ENCODE measurements at regions not wholly inside any gene's neighbourhood (a gene's known extent, or its start where the extent isn't known, plus 50 kb on each side); places are given as distances from the start of the nearest gene placed in this dataset.

DNA sequence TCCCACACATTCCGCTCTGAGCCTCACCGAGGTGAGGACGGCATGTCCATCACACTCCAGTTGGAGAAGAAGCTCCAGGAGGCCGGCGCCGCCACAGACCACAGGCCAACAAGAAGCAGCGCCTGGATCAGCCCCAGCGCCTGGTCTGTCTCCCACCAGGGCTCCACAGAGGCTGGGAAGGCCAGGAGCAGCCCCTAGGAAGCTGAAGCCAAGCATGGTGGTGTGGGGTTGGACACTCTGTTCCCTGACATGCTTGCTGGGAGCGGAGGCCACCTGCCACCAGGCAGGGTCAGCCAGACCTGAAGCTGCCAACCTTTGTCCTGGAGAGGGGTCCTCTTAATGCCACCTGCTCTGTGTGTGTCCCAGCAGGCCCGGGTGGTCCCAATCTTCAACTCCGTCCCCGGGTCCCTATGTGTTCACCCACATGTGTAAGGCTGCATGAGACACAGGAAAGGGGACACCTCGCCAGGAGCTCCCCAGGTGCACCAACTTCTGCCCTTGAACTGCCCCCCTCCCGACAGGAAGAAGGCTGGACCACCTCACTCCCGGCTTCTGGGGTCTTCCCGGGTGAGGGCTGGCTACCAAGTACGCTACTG lies 140.1 kb upstream of the PPP1R26 start:
- ChIA-PET POLR2A (interaction anchor here (0.6 to 1.1 kb wide), 4 partner anchors 16 to 184 kb away, joined by 3 read pairs; no protein-coding TSS in a partner anchor), CTCF (ENCODE audit: low intra/inter-chr PET ratio) (no interaction called here)
- H3K9me3 ChIP-seq (replicated peaks; ENCODE audit: control insufficient read depth, insufficient read depth, low read depth, low read length) = no peaks in the 10 kb centered on the region
- no peak overlapping the region for H3K4me2 ChIP-seq (ENCODE audit: insufficient read depth, low read length)
- no peak overlapping the region for H2AFZ ChIP-seq (ENCODE audit: low read depth, low read length)
- FAIRE-seq (no peak), DNase-seq (ENCODE audit: extremely low read depth in 1 of 4, low spot score in 3 of 4) (no peak), ATAC-seq (no peak)
- H3K4me1 ChIP-seq (replicated peaks in 1 of 2; ENCODE audit: control insufficient read depth in 2 of 2, insufficient read depth in 2 of 2, low read length in 2 of 2) = peaks cover 0 to 5% of the 10 kb centered on the region in 2 experiments; a peak in 2 of 5 replicates
- BruUV-seq (replicated peaks) = no TSS peak
- H3K9ac ChIP-seq (ENCODE audit: insufficient read depth in 1 of 2, low read depth in 2 of 2, low read length in 2 of 2) = no peak overlapping the region
- H3K36me3 ChIP-seq (ENCODE audit: control insufficient read depth, insufficient read depth, low read length) = no peaks in the 10 kb centered on the region
- H3K9me1 ChIP-seq (ENCODE audit: control insufficient read depth, insufficient read depth, low read length) = no peaks in the 10 kb centered on the region
- intact Hi-C loops (cut with micrococcal nuclease) = no loop called here
- H3K79me2 ChIP-seq (ENCODE audit: control insufficient read depth, insufficient read depth, low read length) = no peaks in the 10 kb centered on the region
- peaks cover 21% of the 10 kb centered on the region for H4K20me1 ChIP-seq (replicated peaks; ENCODE audit: control insufficient read depth, insufficient read depth, low read length)
- no peak overlapping the region for H3K27ac ChIP-seq (ENCODE audit: extremely low read depth, low read depth, low read length)
- H3K27me3 ChIP-seq (ENCODE audit: control insufficient read depth in 2 of 2, insufficient read depth in 2 of 2, low read length in 2 of 2) = peaks cover 2 to 45% of the 10 kb centered on the region in 2 experiments; a peak in 3 of 5 replicates
- in situ Hi-C loops (cut with MboI) = no loop called here
- H3K4me3 ChIP-seq = no peak overlapping the region
- WGBS (ENCODE audit: insufficient coverage, low coverage, missing lambda C conversion rate) = 0% methylated on average over 16 of the region's 17 CpGs
- TF ChIP-seq RNF219 (CRISPR knock-in tag; IDR thresholded peaks at IDR 0.05) (no peak), ZNF707 (CRISPR knock-in tag; conservative IDR thresholded peaks at IDR 0.05) (no peak), ZNF23 (CRISPR knock-in tag; IDR thresholded peaks at IDR 0.05) (no peak), TBP (optimal IDR thresholded peaks at IDR 0.05; ENCODE audit: low read depth, low read length) (no peak), ZC3H11A (IDR thresholded peaks at IDR 0.05; ENCODE audit: low read depth, low read length) (no peak), SRF (CRISPR knock-in tag; IDR thresholded peaks at IDR 0.05) (no peak), MCM7 (IDR thresholded peaks at IDR 0.05) (no peak), KAT7 (CRISPR knock-in tag; IDR thresholded peaks at IDR 0.05; ENCODE audit: borderline replicate concordance) (no peak), ZBTB7A (IDR thresholded peaks at IDR 0.05; ENCODE audit: borderline replicate concordance, control insufficient read depth, low read depth, low read length) (no peak), DNMT1 (IDR thresholded peaks at IDR 0.05) (no peak), POLR2G (IDR thresholded peaks at IDR 0.05; ENCODE audit: low read depth, low read length) (no peak), CCNT2 (IDR thresholded peaks at IDR 0.05; ENCODE audit: borderline replicate concordance, extremely low read depth, insufficient read length, low read depth, low read length) (no peak)
- TF ChIP-seq, protein P1, sequence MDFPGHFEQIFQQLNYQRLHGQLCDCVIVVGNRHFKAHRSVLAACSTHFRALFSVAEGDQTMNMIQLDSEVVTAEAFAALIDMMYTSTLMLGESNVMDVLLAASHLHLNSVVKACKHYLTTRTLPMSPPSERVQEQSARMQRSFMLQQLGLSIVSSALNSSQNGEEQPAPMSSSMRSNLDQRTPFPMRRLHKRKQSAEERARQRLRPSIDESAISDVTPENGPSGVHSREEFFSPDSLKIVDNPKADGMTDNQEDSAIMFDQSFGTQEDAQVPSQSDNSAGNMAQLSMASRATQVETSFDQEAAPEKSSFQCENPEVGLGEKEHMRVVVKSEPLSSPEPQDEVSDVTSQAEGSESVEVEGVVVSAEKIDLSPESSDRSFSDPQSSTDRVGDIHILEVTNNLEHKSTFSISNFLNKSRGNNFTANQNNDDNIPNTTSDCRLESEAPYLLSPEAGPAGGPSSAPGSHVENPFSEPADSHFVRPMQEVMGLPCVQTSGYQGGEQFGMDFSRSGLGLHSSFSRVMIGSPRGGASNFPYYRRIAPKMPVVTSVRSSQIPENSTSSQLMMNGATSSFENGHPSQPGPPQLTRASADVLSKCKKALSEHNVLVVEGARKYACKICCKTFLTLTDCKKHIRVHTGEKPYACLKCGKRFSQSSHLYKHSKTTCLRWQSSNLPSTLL (IDR thresholded peaks at IDR 0.05) = no peak

Measured in K562 (cell line).